IPS-15b (cell line): ENCODE measurements at regions not wholly inside any gene's neighbourhood (a gene's known extent, or its start where the extent isn't known, plus 50 kb on each side); places are given as distances from the start of the nearest gene placed in this dataset.

Experiments
- H3K27me3 ChIP-seq: one replicate; pipeline ENCODE4 v1.6.1; 2013; ENCODE audit warnings: low read length; ENCODE audit not compliant: control insufficient read depth, insufficient read depth
- H3K36me3 ChIP-seq: one replicate; pipeline ENCODE4 v1.6.1; 2013; ENCODE audit warnings: low read length; ENCODE audit not compliant: control insufficient read depth, insufficient read depth
- H3K4me1 ChIP-seq: one replicate; pipeline ENCODE4 v1.6.1; 2013; ENCODE audit warnings: mild to moderate bottlenecking, low read length; ENCODE audit not compliant: control insufficient read depth, insufficient read depth
- H3K4me3 ChIP-seq: one replicate; pipeline ENCODE4 v1.5.1; 2013; ENCODE audit warnings: low read depth, low read length
- H3K9ac ChIP-seq: one replicate; pipeline ENCODE4 v1.6.1; 2013; ENCODE audit warnings: low read depth, mild to moderate bottlenecking, low read length
- H3K9me3 ChIP-seq: one replicate; pipeline ENCODE4 v1.6.1; 2013; ENCODE audit warnings: mild to moderate bottlenecking, low read length; ENCODE audit not compliant: control insufficient read depth, insufficient read depth

DNA sequence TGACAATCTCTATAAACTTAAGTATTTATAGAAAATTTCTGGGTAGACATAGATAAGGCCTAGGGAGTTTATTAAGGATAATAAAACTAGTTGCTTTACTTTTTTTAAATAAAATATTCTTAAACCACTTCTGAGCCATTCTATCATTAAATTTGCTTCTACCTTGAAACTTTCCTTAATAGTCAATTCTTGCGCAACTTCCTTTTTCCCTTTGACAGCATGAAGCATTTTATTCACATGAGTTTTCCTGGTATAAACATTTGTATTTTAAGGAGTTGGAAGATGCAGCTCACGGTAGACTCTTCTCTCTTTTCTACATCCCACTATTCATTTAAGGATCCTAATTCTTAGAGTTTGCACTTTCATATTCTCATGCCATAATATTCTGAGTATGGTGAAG lies 75.8 kb upstream of the DPH5 start:
- no peak overlapping the region for H3K4me3 ChIP-seq
- no peaks in the 10 kb centered on the region for H3K9me3 ChIP-seq
- no peak overlapping the region for H3K9ac ChIP-seq
- H3K36me3 ChIP-seq = no peaks in the 10 kb centered on the region
- H3K27me3 ChIP-seq = no peaks in the 10 kb centered on the region
- H3K4me1 ChIP-seq = no peaks in the 10 kb centered on the region

DNA sequence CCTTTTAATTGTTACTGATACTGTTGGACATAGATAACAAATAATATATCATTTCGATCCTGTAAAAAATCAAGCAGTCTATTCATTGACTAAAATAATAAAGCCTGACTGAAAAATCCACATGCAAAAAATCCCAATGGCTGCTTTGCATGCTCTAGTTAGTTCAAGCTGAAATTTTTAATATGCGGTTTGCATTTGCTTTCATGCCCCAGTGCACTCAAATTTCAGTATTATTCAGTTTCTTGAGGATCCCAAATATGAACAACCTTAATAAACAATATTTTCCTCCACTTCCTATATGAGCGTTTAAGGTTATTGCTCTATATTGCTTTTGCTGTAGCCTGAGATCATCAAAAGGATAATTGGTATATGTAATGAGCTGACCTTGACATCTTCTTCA lies 75.1 kb upstream of the DPH5 start:
- H3K27me3 ChIP-seq = no peaks in the 10 kb centered on the region
- H3K4me1 ChIP-seq = no peaks in the 10 kb centered on the region
- H3K4me3 ChIP-seq = no peak overlapping the region
- no peak overlapping the region for H3K9ac ChIP-seq
- H3K36me3 ChIP-seq = no peaks in the 10 kb centered on the region
- H3K9me3 ChIP-seq = no peaks in the 10 kb centered on the region

DNA sequence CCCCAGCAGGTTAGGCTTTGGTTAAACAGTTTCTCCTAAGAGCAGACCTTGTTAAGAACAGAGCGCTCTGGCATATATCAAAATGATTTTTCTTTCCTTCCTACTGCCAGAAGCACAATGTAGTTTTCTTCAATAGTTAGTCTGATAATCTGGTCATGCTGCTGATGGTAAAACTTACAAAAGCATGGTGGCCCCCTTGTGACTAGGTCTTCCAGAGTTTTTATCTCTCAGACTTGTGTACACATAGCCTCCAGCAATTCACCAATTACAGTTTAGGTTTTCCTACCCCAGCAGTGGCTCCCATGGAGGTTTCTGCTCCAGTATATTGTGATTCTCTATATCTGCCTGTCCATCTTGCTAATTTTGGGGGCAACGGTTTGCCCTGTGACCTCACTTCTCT lies 73.3 kb upstream of the DPH5 start:
- no peak overlapping the region for H3K4me3 ChIP-seq
- H3K9me3 ChIP-seq = no peaks in the 10 kb centered on the region
- no peaks in the 10 kb centered on the region for H3K36me3 ChIP-seq
- no peak overlapping the region for H3K9ac ChIP-seq
- H3K4me1 ChIP-seq = no peaks in the 10 kb centered on the region
- no peaks in the 10 kb centered on the region for H3K27me3 ChIP-seq

DNA sequence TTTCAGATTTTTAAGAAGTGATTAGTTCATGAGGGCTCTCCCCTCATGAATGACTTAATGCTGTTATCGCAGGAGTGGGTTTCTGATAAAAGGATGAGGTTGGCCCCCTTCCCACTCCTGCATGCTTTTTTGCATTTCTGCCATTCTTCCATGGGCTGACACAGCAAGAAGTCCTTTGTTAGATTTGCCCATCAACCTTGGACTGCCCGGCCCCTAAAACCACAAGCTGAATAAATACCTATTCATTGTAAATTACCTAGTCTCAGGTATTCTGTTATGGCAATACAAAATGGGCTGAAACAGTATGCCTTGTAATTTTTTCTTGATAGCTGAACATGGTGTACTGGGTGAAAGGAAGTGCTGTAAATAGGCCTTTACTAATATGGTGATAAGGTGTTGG lies 72.7 kb upstream of the DPH5 start:
- Histone ChIP-seq H3K4me1 (no peaks in the 10 kb centered on the region), H3K36me3 (no peaks in the 10 kb centered on the region), H3K9ac (no peak overlapping the region), H3K4me3 (no peak overlapping the region), H3K27me3 (no peaks in the 10 kb centered on the region), H3K9me3 (no peaks in the 10 kb centered on the region)

DNA sequence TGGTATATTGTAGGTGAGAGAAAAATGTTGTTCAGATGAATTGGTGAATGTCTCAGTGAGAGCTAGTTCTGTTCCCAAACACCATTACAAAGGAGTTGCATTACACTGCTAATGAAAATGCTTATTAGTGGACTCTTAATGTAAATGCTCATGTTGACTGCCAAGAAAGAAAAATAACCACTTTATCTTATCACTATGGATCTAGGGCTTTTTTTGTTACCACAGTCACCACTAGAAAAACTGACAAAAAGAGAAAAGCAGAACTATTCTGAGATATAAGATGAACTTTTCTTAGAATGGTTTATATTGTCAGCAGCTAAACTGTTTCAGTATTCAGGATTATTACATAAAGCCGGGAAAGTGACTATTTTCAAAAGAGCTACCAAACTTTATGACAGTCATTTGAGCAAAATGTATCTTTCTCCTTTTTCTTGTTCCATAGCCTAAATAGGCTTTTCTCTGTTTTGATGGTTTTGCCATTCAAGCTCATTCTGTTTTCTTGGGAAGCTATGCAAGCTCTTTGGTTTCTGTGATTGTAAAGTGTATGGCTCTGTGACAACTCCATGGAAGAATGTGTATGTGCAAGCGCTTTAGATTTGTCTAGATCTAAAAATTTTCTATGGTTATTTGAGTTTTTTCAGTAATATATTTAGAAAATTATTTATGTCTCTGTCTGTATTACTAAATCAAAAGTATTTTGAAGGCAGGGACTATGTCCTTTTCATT lies 64.2 kb upstream of the DPH5 start:
- no peaks in the 10 kb centered on the region for H3K4me1 ChIP-seq

DNA sequence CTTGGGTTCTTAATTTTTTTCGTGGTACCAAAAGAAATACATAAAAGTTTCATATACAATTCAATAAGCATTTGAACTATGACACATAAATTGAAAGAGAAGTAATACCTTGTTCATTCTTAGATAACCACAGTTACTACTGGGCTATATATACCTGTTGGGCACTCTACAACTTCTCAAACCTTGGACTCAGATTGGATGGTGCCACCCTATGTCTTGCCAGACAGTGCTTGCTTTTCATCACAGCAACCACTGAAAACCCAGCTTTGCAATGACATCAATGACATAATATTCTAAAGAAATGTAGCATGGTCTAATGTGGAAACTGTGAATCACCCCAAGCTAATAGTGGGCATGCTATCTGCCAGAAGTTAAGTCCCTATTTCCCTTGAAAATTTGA lies 62.8 kb upstream of the DPH5 start:
- Histone ChIP-seq H3K36me3 (no peaks in the 10 kb centered on the region), H3K27me3 (no peaks in the 10 kb centered on the region), H3K4me1 (no peaks in the 10 kb centered on the region), H3K4me3 (no peak overlapping the region), H3K9me3 (no peaks in the 10 kb centered on the region), H3K9ac (no peak overlapping the region)

More for the DNA sequence above, 64.2 kb upstream of the DPH5 start:
- H3K36me3 ChIP-seq = no peaks in the 10 kb centered on the region
- no peaks in the 10 kb centered on the region for H3K9me3 ChIP-seq
- no peak overlapping the region for H3K9ac ChIP-seq
- no peak overlapping the region for H3K4me3 ChIP-seq
- no peaks in the 10 kb centered on the region for H3K27me3 ChIP-seq

DNA sequence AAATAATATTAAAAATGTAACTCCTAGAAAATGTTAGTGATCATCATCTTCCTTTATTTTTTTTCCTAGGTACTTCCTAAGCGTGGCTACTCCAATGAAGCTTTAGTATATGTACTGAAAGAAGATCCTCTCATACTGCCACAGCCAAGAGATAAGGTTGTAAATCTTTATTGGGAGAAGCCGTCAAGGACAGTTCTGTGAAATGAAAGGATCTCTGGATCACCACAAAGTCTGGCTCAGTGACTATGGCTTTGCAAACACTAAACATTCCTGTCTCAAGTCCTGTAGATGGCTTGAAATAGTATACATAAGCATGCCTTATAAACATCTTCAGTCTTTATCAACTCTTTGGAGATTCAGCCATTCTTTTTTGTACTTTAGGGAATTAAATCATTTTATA lies 61.2 kb upstream of the DPH5 start:
- H3K9ac ChIP-seq = no peak overlapping the region
- H3K4me1 ChIP-seq = no peaks in the 10 kb centered on the region
- no peaks in the 10 kb centered on the region for H3K36me3 ChIP-seq

DNA sequence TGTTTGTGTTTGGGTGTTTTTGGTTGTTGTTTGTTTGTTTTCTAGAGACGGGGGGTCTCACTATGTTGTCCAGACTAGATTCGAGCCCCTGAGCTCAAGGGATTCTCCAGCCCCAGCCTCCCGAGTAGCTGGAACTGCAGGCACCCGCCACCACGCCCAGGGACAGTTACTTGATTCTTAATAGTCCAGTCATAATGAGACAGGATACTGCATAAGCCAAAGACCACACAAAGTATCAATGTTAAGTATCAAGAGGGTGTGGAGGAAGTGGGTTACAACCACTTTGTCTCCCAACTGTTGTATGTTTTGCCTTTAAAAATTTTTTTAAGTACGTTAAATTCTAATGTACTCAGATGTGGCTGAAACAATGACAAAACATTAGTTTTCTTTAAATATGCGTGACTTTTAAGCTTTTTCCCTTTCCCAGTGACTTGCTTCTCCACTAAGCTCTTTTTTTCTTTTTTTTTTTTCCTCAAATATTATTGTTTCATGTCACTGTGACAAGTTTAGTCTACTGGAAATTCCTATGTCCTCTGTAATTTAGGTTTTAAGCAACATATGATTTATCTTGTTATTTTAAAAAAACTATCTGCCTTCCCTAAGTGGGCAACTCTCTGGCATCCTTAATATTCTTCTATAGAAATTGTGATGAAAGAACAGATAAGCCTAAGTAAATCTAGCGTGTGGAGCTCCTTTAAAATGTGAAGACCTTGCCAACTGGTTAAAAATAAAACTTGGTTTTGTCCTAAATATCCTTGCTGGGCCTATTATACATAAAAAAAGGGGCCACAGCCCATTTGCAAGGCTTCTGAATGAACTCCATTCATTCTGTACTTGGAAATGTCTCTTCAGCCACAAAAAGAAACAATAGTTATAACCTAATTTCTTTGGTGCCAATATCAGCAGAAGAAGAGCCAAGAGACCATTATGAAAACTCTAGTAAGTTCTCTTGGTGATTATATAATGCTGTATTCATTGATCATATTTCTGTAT lies 56.2 kb upstream of the DPH5 start:
- H3K4me1 ChIP-seq = no peaks in the 10 kb centered on the region

More for the DNA sequence above, 61.2 kb upstream of the DPH5 start:
- Histone ChIP-seq H3K9me3 (no peaks in the 10 kb centered on the region), H3K27me3 (no peaks in the 10 kb centered on the region), H3K4me3 (no peak overlapping the region)

DNA sequence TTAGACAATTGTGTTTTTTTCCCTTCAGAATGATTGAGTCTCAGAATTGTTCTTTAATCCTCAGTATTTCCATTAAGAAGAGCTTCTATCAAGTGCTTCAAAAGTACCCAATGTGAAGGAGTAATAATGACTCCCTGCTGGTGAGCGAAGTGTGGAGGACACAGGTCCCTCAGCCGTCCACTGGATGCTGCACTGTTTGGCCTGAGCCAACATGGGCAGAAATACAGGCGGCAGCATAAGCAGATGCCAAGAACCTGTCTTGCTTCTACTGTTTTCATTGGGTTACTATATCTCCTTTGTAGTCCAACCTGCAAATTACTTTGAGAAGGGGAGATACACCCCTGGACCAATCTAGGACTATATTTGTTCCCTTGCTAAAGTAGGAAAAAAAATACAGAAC lies 55.3 kb upstream of the DPH5 start:
- H3K4me3 ChIP-seq = no peak overlapping the region
- H3K36me3 ChIP-seq = no peaks in the 10 kb centered on the region
- H3K9ac ChIP-seq = no peak overlapping the region
- no peaks in the 10 kb centered on the region for H3K27me3 ChIP-seq
- no peaks in the 10 kb centered on the region for H3K4me1 ChIP-seq
- no peaks in the 10 kb centered on the region for H3K9me3 ChIP-seq

More for the DNA sequence above, 56.2 kb upstream of the DPH5 start:
- Histone ChIP-seq H3K9me3 (no peaks in the 10 kb centered on the region), H3K27me3 (no peaks in the 10 kb centered on the region), H3K9ac (no peak overlapping the region), H3K36me3 (no peaks in the 10 kb centered on the region), H3K4me3 (no peak overlapping the region)

DNA sequence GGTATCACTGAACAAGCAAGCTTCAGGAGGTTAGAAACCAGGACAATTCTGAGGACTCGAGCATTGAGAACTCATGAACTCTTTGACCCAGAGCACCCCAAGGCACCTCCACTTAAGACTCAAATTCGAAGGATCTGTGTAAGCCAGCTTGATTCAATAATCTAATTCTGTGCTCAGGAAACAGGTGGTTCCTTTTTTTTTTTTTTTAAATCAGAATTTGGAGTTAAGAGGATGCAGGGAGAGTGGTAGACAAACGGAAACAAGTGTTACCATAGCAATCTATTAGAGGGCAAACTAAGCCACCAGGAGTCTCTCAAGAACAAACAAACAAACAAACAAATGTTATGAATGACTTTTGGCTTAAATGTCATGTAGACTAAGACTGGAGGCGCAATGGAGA lies 53.8 kb upstream of the DPH5 start:
- Histone ChIP-seq H3K36me3 (no peaks in the 10 kb centered on the region), H3K9me3 (no peaks in the 10 kb centered on the region), H3K4me3 (no peak overlapping the region), H3K9ac (no peak overlapping the region), H3K4me1 (no peaks in the 10 kb centered on the region), H3K27me3 (no peaks in the 10 kb centered on the region)

DNA sequence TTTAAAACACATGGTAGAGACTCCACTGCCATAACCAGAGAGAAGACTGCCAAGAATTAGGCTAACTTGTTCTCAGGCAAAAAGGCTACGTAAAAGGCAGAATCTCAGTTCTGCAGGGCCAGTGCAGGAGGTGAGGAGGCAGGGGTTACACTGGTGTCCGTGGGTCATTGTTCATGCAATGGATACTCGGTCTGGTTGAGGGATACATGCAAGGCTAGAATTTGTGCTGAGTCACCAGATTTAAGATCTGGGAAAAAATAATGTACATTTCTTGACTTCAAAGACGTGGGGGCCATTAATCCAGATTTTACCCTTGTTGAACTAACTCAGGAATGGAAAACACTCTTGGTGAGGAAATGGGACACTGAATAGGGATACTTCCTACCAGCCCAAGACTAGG lies 52.3 kb upstream of the DPH5 start:
- no peaks in the 10 kb centered on the region for H3K36me3 ChIP-seq
- H3K27me3 ChIP-seq = no peaks in the 10 kb centered on the region
- no peak overlapping the region for H3K9ac ChIP-seq
- no peaks in the 10 kb centered on the region for H3K4me1 ChIP-seq
- no peaks in the 10 kb centered on the region for H3K9me3 ChIP-seq
- H3K4me3 ChIP-seq = no peak overlapping the region

DNA sequence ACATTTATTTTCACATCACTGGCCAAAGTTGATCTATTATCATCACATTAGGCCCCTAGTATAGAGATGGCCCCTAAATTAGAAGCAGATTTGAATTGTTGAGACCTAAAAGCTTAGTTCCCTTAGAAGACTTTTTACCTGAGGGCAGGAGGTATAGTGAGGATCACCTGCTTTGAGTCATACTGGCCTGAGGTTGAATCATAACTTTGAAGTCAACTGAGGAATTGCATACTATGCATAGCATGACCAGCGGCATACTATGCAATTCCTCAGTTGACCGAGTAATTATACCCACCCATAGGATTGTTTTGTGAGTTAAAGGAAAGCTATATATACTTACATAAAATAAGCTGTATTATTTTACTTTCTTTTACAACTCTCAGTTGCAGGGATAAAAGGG lies 50.3 kb upstream of the DPH5 start:
- Histone ChIP-seq H3K9me3 (no peaks in the 10 kb centered on the region), H3K9ac (no peak overlapping the region), H3K4me3 (no peak overlapping the region), H3K36me3 (no peaks in the 10 kb centered on the region), H3K27me3 (no peaks in the 10 kb centered on the region), H3K4me1 (no peaks in the 10 kb centered on the region)
